ENCODE measurements at regions not wholly inside any gene's neighbourhood (a gene's known extent, or its start where the extent isn't known, plus 50 kb on each side); places are given as distances from the start of the nearest gene placed in this dataset.

DNA sequence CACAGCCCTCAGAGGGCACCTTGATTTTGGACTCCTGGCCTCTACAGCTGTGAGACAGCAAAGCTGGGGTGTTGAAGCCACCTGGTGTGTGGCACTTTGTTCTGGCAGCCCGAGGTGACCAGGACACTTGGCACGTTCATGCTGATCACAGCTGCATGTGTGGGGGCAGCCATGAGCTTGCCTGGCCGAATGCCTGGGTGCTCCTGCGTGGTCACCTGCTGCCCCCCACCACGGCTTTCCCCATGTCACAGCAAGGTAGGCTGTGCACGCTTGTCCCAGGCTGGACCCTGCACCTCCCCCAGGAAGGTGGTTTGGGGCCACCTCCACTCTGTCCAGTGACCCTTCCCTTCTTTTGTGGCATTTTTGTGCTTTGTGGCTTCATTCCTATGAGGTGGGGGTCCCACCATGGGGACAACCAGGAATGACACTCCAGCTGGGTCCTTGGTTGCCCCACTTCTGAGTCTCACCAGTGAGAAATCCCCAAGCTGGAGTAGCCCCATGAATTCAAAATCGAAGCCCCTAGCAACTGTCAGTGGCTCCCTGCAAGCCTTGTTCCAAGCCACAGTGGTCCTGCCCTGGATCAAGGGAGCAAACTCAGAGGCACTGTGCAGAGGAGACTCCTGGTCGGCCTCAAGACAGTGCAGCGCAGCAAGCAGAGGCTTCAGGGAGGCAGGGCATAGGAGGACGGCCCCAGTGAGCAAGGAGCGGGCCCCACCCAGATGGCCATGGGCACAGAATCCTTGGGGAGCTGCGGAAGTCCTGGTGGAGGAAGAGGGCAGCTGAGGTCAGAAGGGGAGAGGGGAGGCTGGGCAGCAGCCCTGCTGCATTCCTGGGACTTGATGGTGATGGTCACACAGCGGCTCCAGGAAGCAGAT lies 121.4 kb upstream of the HS6ST1 start:
- no peak for DNase-seq

GRCh38 chr2:128440666-128441340 lies 122.1 kb upstream of the HS6ST1 start:
- DNase-seq: no peak

GRCh38 chr2:128441341-128442052 lies 122.8 kb upstream of the HS6ST1 start:
- no peak for DNase-seq

DNA sequence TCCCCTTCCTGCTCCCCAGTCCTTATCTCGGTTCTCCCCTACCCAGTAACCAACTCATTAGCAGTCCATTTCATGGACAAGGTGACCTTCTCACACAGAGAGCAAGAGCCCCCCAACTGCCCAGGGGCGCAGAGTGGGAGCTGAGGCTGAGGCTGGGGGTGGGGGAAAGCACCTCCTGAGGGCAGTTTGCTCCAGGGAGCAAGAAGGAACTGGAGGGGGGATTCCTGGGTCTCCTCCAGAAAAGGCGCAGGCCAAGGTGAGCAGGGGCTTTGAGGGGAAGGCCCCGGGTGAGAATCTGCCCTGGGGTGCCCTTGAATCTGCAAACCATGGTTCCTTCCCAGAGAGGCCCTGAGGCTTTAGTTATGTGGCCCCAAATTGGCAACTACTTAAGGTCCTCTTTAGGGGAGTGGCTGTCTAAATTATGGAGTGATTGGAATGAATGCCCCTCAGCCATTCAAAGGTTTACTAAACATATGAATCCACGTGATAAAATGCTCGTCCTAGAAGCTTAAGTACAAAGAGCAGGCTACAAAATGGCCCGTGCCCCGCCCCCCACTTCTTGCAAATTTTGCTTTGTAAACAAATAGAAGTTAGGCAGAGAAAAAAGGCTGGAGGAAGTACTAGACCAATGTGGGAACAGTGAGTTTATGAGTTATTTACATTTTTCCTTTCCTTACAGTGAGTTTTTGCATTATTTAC lies 123.5 kb upstream of the HS6ST1 start:
- no peak for DNase-seq

GRCh38 chr2:128442891-128443302 lies 124.2 kb upstream of the HS6ST1 start:
- DNase-seq: no peak

- DNase-seq: no peak
These were observed 125.6 kb upstream of the HS6ST1 start for GRCh38 chr2:128444121-128444771.

DNA sequence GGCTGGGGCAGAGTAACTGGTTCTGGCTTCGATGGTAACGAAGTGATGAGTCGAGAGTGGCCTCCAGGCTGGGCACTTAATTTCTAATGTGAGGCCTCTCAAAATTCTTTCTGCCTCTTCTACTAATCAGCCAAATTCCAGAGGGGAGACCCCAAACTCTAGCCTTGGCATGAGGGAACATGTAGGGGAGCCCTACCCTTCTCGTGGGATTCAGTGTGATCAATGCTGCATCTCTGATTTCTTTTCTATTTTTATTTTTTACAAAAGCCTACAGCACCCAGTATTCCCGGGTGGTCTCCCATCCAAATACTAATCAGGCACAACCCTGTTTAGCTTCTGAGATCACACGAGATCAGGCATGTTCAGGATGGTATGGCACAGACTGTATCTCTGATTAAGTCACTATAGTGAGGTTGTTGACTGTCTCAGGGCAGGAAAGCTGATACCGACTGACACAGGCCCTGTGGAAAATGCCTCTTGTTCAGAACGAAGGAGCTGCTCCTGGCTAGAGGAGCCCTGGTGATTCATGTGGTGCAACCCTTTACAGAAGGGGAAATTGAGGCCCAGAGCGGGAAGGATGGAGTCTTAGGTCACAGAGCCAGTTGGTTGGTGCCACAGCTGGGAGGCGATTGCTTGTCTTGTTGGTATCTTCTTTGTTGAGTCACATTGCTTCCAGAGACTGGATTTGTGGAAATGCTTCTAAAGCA lies 126.3 kb upstream of the HS6ST1 start:
- no peak for DNase-seq

GRCh38 chr2:128445523-128445900 lies 126.8 kb upstream of the HS6ST1 start:
- no peak for DNase-seq

GRCh38 chr2:128446049-128446873 lies 127.6 kb upstream of the HS6ST1 start:
- no peak for DNase-seq

DNA sequence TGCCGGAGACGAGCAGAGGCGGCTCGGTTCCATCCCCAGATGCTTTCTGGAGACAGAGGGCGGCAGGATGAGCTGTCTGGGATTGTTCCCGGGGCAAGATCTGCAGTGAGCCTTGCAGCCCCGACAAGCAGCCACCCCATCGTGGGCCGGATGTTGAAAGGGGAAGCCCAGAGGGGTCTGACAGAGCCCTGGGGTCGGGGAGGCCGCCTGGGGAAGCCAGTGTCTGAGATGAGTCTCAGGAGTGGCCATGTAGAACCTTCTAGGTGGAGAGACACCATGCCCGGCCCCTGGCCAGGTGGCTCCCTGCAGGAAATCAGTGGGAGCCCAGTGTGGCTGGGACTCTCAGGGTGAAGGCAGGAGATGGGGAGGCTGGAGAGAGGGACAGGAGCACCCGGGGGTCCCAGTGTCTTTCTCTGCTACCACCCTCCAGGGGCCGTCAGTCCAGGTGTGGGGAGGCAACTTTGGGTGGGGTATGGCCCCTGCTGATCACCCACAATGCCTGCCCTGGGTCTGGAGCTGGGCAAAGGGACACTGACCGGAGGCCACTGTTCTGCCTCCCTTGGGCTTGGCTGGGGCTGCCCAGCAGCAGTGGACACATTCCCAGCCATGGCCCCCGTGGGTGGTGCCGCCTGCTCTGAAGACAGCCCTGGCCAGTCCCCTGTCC lies 128.3 kb upstream of the HS6ST1 start:
- DNase-seq: no peak

DNA sequence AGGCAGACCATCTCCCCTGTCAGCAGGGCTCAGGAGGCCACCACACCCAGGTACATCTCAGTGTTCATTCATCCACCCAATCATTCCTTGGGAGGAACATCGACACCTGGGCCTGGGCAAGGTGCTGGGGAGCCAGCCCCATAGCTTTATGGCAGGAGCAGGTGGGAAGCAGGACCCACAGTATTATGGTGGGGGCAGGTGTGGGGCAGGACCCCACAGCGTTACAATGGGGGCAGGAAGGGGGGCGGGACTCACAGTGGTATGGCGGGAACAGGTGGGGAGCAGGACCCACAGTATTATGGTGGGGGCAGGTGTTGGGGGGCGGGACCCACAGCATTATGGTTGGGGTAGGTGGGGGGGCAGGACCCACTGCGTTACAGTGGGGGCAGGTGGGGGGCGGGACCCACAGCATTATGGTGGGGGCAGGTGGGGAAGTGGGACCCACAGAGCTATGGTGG lies 128.9 kb upstream of the HS6ST1 start:
- no peak for DNase-seq

GRCh38 chr2:128448331-128449225 lies 129.9 kb upstream of the HS6ST1 start:
- no peak for DNase-seq

GRCh38 chr2:128449226-128450061 lies 130.8 kb upstream of the HS6ST1 start:
- DNase-seq: no peak

GRCh38 chr2:128450211-128451024 lies 131.8 kb upstream of the HS6ST1 start:
- DNase-seq: no peak

- no peak for DNase-seq
These were observed 132.7 kb upstream of the HS6ST1 start for GRCh38 chr2:128451084-128452023.

DNA sequence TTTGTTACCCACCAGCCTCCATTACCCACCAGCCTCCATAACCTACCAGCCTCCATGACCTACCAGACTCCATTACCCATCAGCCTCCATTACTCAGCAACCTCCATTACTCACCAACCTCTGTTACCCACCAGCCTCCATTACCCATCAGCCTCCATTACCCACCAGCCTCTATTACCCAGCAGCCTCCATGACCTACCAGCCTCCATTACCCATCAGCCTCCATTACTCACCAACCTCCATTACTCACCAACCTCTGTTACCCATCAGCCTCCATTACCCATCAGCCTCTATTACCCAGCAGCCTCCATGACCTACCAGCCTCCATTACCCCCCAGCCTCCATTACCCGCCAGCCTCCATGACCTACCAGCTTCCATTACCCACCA lies 133.3 kb upstream of the HS6ST1 start:
- no peak for DNase-seq
